GM12874 (cell line): ENCODE measurements at regions not wholly inside any gene's neighbourhood (a gene's known extent, or its start where the extent isn't known, plus 50 kb on each side); places are given as distances from the start of the nearest gene placed in this dataset.

Experiments
- TF ChIP-seq, protein P1 (sequence below): IDR thresholded peaks from 2 replicates; pipeline ENCODE4 v1.5.1; 2011; ENCODE audit warnings: low read depth, mild to moderate bottlenecking, control low read depth, low read length, moderate library complexity; ENCODE audit not compliant: insufficient read depth

DNA sequence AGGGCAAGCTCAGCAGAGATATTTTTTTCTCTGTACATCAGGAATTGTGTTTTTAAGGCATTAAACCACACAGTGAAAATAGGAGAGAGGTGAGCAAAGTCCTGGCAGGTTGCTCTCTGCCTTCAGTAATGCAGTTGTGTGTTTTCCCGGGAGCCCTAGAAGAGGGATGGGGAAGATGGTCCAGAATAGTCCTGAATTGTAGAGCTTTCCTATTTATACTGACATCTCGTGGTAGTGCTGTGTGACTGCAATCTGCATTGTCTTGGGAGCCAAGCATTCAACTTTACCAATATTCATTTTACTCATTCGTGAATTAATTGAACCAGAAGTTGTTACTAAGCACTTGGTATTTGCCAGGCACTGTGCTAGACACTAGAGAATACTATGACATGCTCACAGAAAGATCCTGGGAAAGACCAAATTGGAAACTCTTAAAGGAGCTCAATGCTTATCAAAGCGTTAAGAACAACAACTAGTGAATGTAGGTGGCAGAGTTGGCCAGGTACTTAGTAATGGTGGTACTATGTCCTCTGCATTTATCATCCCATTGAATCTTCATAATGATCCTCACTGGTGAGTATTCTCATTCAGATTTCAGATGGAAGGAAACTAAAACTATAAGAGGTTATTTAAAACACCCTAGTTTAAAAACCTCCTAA, 214.6 kb downstream of the TRIB2 start:
- TF ChIP-seq, protein P1, sequence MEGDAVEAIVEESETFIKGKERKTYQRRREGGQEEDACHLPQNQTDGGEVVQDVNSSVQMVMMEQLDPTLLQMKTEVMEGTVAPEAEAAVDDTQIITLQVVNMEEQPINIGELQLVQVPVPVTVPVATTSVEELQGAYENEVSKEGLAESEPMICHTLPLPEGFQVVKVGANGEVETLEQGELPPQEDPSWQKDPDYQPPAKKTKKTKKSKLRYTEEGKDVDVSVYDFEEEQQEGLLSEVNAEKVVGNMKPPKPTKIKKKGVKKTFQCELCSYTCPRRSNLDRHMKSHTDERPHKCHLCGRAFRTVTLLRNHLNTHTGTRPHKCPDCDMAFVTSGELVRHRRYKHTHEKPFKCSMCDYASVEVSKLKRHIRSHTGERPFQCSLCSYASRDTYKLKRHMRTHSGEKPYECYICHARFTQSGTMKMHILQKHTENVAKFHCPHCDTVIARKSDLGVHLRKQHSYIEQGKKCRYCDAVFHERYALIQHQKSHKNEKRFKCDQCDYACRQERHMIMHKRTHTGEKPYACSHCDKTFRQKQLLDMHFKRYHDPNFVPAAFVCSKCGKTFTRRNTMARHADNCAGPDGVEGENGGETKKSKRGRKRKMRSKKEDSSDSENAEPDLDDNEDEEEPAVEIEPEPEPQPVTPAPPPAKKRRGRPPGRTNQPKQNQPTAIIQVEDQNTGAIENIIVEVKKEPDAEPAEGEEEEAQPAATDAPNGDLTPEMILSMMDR = peak; percentile 75

DNA sequence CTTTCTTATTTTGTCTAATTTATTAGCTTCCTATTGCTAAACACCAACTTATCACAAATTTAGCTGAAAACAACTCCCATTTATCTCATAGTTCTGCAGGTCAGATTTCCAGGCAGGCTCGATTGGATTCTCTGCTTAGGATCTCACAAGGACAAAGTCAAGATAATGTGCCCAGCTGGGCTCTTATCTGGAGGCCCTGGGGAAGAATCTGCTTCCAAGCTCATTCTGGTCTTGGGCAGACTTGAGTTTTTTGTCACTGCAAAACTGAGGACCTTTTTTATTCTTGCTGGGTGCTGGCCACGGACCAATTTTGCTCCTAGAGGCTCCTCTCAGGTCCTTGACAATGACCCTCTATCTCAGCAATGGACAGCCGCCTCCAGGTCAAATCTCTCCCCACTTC, 215.5 kb downstream of the TRIB2 start:
- TF ChIP-seq, protein P1 = no peak

DNA sequence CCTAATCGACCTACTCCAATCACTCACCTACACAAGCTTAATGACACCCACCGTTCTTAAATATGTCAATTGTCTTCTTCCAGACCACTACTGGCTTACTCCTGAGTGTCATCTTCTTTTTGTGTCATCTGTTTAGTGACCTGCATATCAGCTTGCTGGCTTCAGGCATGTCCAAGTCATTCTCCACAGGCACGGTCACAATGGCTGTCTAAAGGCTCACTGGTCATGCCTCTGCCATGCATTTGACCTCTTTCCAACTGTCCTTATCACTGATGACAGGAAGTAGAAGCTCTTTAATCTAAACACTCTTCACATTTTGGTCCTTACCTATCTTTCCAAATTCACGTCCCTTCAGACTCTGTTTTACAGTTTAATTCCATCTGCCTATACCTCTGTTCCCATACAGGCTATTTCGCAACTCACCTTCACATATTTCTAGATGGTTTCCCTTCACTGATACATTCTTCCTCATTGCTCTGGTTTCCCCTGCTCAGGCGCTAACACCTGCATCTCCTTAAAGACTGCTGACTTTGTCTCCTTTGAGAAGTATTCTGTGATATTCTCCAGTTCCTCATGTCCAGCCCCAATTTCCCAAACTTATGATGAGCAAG, 217.5 kb downstream of the TRIB2 start:
- TF ChIP-seq, protein P1 = no peak

DNA sequence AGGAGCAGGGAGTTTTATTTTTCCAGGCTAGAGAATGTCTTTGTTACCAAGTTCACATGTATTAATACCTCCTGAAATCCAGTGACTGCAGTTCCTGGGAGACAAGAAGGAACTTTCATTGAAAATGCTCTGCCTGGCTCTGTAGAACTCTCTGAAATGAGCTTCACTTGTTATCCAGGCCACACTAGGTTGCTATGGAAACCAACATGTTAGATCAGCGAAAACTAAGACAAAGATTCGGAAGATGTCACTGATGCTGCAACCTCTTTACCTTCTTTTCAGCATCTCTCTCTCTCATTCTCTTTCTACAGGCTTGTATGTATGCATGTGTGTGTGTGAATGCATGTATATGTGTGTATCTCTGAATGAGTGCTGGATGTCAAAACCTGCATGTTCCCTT, 218.5 kb downstream of the TRIB2 start:
- TF ChIP-seq, protein P1 = no peak

DNA sequence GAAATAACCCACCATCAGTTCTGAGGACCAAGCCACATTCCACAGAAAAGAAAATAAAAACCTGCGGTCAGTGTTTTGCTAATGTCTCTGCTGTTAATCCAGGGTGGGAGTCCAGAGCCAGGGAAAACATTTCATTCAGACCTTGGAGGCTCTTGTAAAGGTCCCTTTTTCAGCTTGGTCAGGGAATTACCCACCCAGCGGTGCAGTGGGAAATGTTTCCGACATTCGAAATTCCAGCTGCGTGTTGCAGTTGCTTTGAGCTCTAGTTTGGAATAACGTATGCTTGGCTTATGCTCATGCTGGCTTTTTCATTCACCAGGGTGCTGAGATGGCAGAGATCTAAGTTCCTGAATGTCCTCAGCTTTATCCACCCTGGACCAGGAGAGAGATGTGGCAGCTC, 219.1 kb downstream of the TRIB2 start:
- TF ChIP-seq, protein P1 = no peak

DNA sequence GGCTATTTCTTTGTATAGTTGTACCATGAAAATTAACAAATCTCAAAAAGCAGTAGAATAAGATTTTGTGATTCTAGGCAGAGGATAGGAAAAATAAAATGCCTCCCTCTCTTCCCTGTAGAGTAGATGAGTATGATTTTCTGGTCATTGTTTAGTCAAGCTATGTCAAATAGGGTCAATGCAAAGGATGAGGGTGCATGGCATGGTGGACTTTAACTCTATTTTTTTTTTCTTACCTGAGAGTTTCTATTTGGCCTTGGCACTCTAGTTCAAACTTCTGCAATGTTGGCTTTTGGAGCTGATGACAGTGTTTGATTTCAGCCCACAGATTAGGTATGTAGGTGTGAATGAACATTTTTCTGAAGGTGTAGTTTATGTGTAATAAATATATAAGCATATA, 224.5 kb downstream of the TRIB2 start:
- TF ChIP-seq, protein P1 = no peak

DNA sequence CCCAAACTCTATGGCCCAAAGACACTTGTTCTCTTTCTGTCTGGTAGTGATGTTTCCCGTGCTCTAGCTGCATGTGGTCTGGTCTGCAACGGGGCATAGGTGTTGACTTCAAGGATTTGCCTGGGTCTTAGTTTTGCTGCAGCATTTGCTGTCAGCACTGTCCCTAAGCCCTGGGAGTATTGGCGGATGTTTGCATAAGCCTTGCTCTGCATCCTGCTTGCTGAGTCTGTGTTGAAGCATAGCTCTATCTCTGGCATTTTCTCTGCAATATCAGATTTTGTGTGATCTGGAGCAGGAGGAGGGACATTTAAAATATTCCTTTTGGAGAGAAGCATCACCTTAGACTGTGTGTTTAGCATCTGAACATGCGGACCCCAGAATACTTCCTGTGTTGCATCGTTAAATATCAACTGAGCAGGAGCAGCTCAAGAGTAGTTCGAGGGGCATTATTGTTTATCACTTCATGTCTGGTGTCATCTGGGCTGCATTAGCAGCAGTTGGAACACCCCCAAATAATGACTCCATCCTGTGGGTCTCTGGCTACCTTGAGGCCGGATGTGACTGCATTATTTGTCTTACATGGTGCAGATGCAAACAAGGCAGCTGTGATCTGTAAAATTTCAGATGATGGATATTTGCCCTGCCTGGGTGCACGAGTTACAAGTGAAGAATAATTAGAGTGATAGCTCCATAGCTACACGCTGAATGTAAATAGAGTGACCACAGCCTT, 231.7 kb downstream of the TRIB2 start:
- TF ChIP-seq, protein P1 = no peak
